GM12891 (cell line): ENCODE measurements at regions not wholly inside any gene's neighbourhood (a gene's known extent, or its start where the extent isn't known, plus 50 kb on each side); places are given as distances from the start of the nearest gene placed in this dataset.
"Not testable (repeated sequence)": the region's sequence is repeated elsewhere in the genome, so short reads cannot be mapped to it uniquely, and the experiment has no call there.

Experiments used
- PAX5 ChIP-seq: IDR thresholded peaks from 2 replicates; pipeline ENCODE4 v1.6.1; 2011; ENCODE audit warnings: low read length, moderate library complexity, mild to moderate bottlenecking; ENCODE audit not compliant: insufficient read depth, severe bottlenecking
- POLR2A ChIP-seq: IDR thresholded peaks from 2 replicates; pipeline ENCODE4 v1.6.1; 2011; ENCODE audit warnings: low read depth, low read length, control low read depth
- POLR2AphosphoS5 ChIP-seq: IDR thresholded peaks from 2 replicates; pipeline ENCODE4 v1.6.1; 2011; ENCODE audit warnings: low read depth, low read length, control low read depth
- SPI1 ChIP-seq: IDR thresholded peaks from 2 replicates; pipeline ENCODE4 v1.6.1; 2011; ENCODE audit warnings: low read depth, low read length, control low read depth
- TAF1 ChIP-seq: IDR thresholded peaks from 2 replicates; pipeline ENCODE4 v1.6.1; 2011; ENCODE audit warnings: low read depth, low read length, control low read depth

GRCh38 chr5:104546871-104547270 is 984.3 kb upstream of the NUDT12 start:
- not testable (repeated sequence) for TF ChIP-seq POLR2A, POLR2AphosphoS5, PAX5, SPI1, TAF1
